Muscle of back (tissue), 3 donors: ENCODE measurements at regions not wholly inside any gene's neighbourhood (a gene's known extent, or its start where the extent isn't known, plus 50 kb on each side); places are given as distances from the start of the nearest gene placed in this dataset.
"Not testable (repeated sequence)": the region's sequence is repeated elsewhere in the genome, so short reads cannot be mapped to it uniquely, and the experiment has no call there.

Experiments used
- DNase-seq, 3 donors: peaks; one replicate each; pipeline versions ENCODE4 v3.0.0 to v3.0.0-alpha.2; 2013

DNA sequence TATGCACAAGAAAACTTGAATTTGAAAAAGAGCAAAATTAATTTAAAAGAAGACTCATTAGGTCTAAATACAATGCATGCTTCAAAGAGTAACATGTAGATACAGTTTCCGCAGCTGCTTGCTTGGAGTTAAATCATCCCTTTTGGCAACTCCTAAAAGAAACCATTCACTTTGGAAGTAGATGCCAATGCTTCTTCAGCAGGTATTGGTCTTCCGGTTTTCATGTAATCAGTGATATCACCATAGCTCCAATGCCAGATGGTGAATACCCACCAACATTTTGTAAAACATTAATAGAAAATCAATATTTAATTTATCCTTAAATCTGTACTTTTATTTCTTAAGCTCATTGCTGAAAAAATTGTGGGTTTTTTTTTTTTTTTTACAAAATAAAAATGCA lies 381.1 kb upstream of the PHF14 start:
- no peak for DNase-seq

DNA sequence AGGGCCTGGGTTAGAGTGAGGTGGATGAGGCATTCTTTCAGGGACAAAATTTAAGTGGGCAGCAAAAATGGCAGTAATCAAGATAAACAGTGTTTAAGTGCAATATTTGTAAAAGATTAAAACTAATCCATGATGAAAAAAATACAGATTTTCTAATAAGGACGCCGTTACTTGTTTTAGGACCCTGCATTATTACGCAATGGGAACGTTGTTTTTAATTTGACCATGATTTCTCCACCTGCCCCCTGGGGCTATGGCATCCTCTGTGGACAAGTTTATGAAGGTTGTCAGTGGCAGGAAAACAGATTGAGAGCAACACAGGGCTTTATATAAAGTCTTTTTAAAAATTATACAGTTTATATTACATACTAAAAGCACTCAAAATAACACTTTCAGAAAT lies 380.6 kb upstream of the PHF14 start:
- DNase-seq: no peak

DNA sequence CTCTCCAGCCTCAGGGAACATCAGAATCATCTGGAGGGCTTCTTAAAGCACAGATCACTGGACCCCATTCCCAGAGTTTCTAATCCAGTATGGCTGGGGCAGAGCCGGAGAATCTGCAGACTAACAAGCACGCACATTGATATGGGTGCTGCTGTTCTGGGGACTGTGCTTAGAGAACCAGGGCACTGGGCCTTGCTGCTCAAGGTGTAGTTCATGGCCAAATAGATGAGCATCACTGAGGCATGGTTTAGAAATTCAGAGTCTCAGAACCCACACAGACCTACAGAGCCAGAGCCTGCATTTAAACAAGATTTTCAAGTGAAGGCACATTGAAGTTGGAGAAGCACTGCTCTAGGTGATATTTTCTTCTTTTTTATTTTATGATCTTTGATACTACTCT lies 376.8 kb upstream of the PHF14 start:
- no peak for DNase-seq

DNA sequence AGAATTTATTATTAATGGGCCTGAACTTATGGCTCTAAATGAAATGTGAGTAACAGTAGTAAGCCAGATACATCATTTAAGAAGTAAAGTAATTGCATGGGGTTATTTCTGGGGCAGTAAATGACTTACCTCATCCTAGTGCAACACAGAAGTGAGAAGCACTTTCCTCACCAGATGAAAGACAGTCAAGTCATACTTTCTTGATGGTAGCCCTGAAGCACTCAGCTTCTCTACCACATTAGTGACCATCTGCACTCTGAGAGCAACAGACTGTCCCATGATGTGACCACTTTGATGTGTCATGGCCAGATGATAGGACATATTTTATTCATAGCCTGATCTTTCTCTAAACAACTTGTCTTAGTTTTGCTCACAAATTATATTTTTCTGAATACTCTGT lies 369.5 kb upstream of the PHF14 start:
- DNase-seq: no peak

DNA sequence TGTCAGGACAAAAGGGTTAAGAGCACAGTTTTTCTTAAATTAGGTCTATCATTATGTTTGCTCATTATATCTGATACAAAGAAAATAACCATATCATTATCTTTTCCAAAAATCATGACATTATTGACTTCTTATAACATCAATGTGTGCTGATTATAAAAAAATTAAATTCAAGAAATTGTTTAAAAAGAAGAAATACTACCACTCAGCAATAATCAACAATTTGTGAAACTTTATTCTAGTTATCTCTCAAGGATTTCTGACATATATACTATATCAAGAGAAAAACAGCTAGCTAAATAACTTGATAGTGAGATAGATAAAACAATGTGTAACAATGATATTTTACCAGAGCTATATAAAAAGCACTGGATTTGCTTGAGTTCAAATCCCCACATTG lies 360.7 kb upstream of the PHF14 start:
- DNase-seq: no peak

DNA sequence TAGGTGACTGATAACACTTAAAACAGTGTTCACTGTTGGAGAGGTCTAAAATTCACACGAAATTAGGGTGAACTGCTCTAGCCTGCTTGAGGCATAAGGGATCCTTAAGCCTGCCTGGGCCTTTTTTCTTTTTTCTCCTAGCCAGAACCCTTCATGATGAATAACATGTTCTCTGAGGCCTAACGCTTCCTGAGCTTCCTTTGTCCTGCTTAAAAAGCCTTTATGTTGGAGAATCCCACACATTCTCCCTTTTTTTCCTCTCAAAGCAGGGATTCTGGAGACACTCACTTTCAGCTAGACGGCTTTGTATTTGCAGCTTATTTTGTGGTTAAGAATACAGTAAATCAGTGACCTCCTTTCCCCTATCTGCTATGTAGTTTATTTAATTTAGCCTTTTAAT lies 354.7 kb upstream of the PHF14 start:
- DNase-seq: no peak

DNA sequence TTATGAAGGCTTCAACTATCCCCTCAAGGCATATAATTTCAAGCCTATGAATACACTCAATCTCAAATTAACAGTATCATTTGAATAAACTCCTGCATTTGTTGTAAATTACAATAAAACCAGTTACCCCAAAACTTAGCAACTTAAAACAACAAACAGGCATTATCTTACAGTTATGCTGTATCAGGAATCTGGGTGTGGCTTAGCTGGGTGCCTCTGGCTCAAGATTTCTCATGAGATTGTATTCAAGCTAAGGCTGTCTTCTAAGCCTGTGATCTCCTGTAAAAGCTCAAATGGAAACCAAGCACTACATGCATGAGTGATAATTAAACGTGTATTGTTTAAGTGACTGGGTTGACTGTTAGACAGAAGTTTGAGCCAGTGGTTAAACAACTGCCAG lies 341.0 kb upstream of the PHF14 start:
- no peak for DNase-seq

DNA sequence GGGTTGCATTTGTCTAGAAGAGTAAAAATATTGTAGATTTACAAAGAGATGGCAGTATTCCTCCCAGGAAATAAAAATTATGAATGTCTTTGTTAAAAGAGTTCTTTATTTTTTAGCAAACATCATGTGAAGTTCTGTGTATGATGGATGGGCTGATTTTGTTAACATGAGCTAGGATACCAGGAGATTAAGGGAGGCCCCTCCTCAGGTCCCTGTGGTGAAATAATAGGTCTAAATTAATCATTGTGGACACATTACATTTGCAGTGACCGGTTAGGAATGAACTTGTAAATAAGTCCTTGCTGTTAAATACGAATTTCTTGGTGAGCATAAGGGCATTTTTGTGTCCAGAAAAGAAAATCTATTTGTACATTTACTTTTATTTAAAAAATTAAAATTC lies 339.4 kb upstream of the PHF14 start:
- DNase-seq: no peak

DNA sequence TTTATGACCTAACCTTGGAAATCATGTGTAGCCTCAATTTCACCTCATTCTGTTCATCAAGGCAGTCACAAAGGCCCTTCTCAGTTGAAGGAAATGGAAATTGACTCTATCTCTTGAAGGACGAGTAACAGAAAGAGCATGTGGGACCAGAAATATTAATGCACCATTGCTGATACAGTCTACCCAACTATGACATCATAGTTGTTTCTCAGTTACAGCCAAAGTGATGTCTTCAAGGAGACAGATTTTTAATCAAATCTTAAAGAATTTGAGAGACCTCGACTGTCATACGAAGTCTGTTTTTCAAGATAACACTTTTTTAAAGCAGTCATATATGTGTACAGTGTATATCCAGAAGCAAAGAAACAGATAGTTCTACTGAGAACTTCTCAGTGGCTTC lies 335.7 kb upstream of the PHF14 start:
- no peak for DNase-seq

DNA sequence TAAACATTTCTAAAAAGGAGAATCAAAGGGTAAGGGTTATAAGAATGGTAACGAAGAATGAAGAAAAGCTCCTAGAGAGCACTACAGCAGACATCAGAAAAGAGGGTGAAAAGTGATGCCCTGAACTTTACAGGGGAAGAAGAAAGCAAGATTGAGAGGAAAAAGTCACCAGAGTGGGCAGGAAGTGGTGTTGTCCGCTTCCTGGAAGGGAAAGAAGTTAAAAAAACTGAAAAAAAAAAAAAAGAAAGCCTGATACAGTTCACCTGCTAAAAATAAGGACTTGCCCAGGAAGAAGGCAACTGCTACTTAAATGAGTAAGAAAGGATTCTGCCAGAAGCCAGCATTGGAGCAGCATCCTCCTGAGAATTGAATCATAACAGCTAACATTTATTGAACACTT lies 330.1 kb upstream of the PHF14 start:
- no peak for DNase-seq

DNA sequence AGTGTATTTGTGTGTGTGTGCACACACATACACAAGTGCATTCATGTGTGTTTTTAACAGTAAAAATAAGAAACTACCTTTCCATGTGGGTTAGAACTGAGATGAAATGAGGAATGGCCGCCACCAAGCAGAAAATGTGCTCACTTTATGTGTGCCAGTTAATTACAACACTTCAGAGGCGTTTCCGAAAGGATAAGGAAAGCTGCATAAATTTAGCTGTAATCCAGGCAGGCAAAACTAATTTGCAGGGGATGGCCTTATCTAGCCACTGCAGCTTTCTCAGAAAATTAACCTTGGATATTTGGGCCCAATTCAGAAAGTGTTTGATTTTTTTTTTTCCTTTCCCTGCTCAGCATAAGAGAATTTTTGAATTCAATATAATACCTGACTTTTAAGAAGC lies 328.8 kb upstream of the PHF14 start:
- no peak for DNase-seq

DNA sequence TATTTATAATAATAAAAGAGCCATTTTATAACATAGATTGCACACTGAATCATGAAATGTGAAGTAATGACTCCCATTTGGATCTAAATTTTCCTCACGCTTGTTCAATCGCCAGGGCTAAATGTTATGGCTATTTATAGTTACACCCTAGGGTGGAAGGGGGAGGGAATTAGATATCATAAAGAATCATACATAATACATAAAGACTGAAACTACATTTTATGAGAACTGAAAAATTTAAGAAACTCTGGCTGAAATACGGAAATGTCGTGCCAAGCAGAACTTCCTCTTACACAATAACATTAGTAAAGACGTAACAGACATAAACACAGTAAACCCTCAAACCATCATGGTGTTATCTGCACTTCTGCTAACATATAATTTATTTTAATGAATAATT lies 327.5 kb upstream of the PHF14 start:
- DNase-seq: peak in 2 of 3 donors; percentile 1 to 12

DNA sequence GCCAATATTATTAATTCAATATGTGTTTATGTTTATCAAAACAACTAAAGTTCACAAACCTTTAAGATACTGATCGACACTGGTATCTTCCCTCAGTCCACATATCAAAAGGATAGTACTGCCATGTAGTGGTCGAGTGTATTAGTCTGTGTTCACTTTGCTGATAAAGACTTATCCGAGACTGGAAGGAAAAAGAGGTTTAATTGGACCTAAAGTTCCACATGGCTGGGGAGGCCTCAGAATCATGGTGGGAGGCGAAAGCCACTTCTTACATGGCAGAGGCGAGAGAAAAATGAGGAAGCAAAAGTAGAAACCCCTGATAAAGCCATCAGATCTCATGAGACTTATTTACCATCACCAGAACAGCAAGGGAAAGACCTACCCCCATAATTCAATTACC lies 325.4 kb upstream of the PHF14 start:
- DNase-seq: no peak

DNA sequence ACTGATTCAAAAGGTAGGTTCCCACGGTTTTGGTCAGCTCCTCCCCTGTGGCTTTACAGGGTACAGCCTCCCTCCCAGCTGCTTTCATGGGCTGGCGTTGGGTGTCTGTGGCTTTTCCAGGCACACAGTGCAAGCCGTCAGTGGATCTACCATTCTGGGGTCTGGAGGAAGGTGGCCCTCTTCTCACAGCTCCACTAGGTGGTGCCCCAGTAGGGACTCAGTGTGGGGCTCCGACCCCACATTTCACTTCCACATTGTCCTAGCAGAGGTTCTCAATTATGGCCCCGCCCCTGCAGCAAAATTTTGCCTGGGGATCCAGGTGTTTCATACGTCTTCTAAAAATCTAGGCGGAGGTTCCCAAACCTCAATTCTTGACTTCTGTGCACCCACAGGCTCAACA lies 324.6 kb upstream of the PHF14 start:
- not testable (repeated sequence) for DNase-seq

DNA sequence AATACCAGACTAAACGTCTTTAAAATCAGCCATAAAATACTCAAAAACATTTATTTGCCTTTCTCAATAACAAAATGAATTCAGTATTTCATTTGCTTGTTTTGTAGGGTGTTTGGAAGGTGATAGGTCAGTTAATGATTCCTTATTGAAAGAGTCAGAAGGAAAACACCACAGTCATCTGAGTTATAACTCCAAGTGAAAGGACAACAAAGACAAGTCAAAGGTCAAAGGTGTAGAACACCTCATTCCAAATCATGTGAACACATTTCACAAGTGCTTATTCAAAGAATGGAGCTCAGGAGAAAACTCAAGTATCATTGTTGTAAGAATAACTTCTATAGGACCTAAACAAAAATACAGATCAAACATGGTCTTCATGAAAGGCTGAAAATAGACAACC lies 318.6 kb upstream of the PHF14 start:
- no peak for DNase-seq

DNA sequence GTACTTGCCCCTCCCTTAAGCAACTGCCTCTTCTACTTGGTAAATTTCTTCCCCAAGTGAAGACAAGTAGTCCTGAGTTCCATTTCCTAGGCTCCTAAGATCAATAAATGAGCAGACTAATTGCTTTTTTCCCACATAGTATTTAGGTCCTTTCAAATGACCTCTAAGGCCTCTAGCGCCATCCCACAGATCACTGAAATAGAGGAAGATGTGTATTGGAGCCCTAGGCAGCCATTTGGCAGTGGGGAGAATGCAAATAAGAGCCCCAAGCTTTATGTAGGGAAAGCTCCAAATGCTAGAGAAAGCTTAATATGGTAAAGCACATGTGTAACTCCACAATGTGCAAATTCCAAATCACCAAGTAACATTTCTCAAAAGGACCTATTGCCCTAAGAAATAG lies 316.5 kb upstream of the PHF14 start:
- DNase-seq: no peak

DNA sequence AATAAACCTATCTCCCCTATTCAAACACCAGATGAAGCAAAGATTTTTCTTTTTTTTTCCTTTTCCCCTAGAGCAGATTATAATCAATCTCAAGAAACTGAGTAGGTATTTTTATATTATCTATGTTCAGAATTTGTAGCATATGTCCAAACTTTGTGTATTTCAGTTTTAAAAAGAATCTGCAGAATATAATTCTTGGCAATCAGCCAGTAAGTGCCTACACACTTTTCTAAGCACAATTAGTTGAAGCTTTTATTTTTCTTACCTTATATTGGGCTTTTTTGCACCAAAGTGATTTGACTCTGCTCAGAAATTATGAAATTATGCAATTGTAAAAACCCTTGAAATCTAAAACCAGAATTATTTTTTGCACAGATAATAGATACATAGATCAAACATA lies 315.8 kb upstream of the PHF14 start:
- DNase-seq: no peak

DNA sequence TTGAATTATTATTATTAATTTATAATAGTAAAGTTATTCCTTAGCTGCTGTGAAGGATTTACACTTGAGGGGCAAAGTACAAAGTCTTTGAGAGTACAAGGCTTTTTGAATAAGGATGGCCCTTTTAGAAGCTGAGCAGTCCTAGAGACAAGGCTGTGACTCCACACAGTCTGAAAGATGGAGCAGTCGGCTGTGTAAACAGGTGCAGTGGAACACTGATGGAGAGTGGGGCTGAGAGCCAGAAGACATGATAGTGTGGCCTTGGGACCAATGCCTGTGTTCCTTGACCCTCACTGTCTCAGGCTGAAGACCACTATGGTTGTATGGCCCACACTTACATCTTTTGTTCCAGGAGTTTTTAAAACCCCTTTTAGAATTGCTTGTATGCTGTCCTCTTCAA lies 311.2 kb upstream of the PHF14 start:
- no peak for DNase-seq

DNA sequence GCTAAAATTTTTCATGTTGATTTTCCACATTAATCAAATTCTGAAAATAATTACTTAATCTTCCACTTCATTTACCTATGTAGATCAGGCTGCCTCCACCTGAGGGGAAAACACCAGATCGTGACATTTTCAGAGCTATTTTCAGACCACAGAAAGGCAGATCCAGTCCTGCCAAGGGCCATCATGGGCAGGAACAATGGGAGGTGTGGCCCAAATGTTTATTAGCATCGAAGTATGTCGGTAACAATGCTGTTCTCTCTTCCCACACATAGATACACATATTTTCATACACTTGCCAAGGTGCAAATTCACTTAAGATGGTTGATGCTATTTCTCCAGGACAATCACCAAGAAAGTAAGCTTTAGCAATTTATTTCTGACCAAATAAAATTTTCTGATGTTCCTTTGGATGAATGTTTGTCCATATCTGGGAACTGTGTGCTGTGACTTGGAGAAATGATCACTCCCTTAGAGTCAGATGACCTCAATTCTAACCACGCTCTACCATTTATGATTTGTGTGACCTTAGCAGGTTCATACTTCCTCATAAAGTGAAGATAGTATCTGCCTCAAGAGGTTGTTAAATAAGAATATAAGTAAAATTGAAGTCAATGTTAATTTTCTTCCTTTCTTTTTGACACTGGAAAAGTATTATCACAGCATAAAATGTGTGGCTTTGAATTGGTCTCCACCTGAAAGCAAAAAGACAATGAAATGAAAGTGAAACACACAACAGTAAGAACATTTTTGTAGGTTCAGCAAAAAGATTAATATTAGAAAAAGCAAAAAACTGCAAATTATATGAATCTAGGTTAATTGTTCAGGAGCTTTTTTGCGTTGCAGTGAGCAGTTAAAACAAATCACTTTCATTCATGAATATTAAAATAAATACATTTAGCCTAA lies 310.4 kb upstream of the PHF14 start:
- no peak for DNase-seq

DNA sequence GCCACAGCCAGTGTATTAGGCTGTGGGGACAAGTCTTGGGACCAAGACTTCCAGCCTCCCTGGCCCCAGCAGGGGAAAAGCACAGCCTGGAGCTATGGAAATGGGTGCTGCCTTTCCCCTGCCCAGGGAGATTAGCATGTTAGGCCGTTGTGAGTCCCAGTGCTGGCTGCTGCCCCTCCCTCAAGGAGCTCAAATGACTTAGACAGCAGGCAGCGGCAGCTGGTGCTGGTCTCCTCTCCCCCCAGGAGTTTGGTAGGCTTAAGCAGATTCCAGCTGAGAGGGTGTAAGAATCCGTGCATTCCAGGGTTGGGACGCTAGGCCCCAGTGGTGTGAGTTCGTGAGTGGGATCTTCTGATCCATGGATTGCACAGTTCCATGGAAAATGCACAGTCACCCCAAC lies 301.5 kb upstream of the PHF14 start:
- no peak for DNase-seq

DNA sequence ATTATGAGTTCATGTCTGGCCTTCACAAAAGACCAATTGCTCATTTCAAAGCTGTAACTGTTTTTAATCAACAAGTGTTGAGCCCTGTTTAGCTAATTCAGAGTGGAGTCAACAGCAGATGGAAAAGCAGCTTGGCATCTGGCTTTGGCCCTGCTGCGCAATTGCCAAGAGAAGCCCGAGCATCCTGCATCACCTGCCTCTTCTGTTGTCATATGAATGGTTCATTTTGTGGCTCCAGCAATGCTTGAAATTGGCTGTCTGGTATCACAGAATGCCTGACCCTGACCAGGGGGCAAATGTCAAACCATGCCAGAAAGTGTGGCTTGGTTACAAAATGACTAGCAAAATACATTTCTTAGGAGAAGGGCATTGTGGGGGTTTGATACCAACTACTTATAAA lies 296.5 kb upstream of the PHF14 start:
- DNase-seq: no peak

DNA sequence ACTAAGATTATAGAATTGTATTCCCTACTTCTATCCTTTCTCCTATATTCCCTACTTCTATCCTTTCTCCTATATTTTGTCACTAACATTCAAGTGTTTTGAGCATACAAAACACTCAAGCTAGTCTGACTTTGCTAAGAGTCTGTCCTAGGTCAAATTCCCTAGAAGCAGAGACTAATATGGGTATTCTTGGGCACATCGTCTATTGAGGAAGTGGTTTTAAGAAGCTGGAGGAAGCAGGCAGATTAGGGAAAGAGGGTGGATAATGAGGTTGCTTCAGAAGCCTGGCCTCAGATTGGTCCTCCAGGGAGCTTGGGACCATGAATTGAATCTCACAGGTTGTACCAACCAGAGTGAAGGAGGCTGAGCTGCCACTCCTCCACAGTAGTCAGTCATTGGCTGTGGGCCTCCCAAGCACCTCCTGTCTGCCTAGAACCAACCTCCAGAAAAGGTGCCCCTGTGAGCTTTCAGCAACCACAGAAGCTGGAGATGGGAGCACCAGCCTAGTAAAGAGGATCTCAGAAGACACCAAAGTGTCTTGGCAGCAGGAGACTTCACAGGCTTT lies 295.9 kb upstream of the PHF14 start:
- DNase-seq: no peak

DNA sequence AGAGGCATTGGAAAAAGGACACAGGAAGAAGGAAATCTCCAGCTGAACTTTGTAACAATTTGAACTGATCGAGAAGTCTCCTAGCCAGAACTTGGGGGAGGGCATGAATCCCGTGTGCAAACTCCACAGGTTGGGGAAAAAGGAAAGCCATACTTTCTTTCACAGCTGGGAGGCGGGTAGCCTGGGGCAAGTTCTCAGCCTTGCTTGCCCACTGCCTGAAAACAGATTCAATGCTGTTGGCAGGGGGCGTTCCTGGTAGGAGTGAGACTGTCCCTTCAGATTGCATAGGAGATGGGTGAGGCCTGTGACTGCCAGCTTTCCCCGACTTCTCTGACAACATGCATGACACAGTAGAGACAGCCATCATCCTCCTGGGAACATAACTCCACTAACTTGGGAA lies 289.1 kb upstream of the PHF14 start:
- no peak for DNase-seq

DNA sequence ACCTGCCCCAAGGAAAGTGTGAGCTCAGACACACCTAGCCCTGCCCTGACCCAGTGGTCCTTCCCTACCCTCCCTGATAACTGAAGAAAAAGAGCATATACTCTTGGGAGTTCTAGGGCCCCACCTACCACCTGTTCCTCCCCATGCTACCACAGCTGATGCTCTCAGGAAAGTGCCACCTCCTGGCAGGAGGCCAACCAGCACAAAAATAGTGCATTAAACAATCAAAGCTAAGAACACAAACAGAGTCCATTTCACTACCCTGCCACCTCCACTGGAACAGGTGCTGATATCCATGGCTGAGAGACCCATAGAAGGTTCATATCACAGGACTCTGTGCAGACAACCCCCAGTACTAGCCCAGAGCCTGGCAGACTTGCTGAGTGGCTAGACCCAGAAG lies 288.6 kb upstream of the PHF14 start:
- DNase-seq: no peak
